Motor neuron (in vitro differentiated cells): ENCODE measurements at regions not wholly inside any gene's neighbourhood (a gene's known extent, or its start where the extent isn't known, plus 50 kb on each side); places are given as distances from the start of the nearest gene placed in this dataset.
"Not testable (repeated sequence)": the region's sequence is repeated elsewhere in the genome, so short reads cannot be mapped to it uniquely, and the experiment has no call there.

Source experiments
- ATAC-seq, 8 experiments: fragments of 200-7000 bp; cut with Tn5 transposase; replicated peaks in 6 of 8; 2 replicates each; pipeline ENCODE4 v1.8.0; 2021; ENCODE audit warnings: mild to moderate bottlenecking in 8 of 8, moderate library complexity in 8 of 8
- H3K27ac ChIP-seq, 2 donors: fragments of 250-450 bp; sonication (Bioruptor Pico); 2 replicates each; pipeline ENCODE4 v1.9.0; 2021; ENCODE audit warnings: antibody characterized with exemption in 2 of 2, mild to moderate bottlenecking in 2 of 2, moderate library complexity in 1 of 2
- H3K4me1 ChIP-seq, 2 donors: fragments of 250-450 bp; sonication (Bioruptor Pico); replicated peaks in 1 of 2; 2 replicates each; pipeline ENCODE4 v1.6.1; 2021; ENCODE audit warnings: antibody characterized with exemption in 2 of 2, mild to moderate bottlenecking in 2 of 2, moderate library complexity in 1 of 2
- H3K4me3 ChIP-seq, 5 donors: fragments of 250-450 bp; sonication (Bioruptor Pico); 2 replicates each; pipeline ENCODE4 v1.9.0; 2021; ENCODE audit warnings: antibody characterized with exemption in 5 of 5, mild to moderate bottlenecking in 5 of 5, moderate library complexity in 4 of 5
- WGBS, 10 experiments: fragments of 450-650 bp; shearing (Covaris generic); methylation state at CpG; one replicate each; pipeline ENCODE4 v1.0.0; 2022; 5-methylcytosine and 5-hydroxymethylcytosine counted together
- in situ Hi-C, 9 experiments: fragments of 400-800 bp; cut with MboI; loops; one replicate each; pipeline ENCODE4 v1.15.0; 2021; ENCODE audit warnings: low sequenced_read_pairs in 9 of 9, low pct_unique_long_range_greater_than_20kb in 2 of 9; ENCODE audit not compliant: unreplicated experiment in 9 of 9

DNA sequence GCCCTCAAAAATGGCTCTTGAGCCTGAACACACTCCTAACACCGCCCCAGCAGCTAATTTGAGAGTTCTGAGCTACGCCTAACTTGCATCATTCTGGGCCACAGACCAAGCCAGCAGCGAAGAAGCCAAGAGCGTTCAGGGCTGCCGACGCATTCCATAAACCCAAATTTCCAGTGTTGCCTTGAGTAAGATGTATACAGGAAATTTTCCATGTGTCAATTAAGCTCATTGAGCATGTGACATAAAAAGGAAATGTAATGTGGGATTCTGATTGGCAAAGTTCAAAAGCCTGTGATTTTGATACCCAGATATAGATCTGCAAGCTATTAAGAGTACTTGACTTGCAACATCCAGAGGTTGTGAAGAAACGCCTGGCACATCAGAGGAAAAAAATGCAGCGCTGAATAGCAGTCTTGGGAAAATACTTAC lies 148.6 kb upstream of the NR2F2 start:
- ATAC-seq: peak in 2 of 8 experiments; percentile 97
- no peak overlapping the region for H3K27ac ChIP-seq
- in situ Hi-C loops: no loop called here
- H3K4me1 ChIP-seq: peaks cover 16% of the 10 kb centered on the region in 2 donors
- 6 to 100% (median 89%) methylated on average over 1 to 7 of the region's 8 CpGs; no CpG with 5 or more reads in 1 of the 10 experiments for WGBS, 10 experiments
- no peak overlapping the region for H3K4me3 ChIP-seq

DNA sequence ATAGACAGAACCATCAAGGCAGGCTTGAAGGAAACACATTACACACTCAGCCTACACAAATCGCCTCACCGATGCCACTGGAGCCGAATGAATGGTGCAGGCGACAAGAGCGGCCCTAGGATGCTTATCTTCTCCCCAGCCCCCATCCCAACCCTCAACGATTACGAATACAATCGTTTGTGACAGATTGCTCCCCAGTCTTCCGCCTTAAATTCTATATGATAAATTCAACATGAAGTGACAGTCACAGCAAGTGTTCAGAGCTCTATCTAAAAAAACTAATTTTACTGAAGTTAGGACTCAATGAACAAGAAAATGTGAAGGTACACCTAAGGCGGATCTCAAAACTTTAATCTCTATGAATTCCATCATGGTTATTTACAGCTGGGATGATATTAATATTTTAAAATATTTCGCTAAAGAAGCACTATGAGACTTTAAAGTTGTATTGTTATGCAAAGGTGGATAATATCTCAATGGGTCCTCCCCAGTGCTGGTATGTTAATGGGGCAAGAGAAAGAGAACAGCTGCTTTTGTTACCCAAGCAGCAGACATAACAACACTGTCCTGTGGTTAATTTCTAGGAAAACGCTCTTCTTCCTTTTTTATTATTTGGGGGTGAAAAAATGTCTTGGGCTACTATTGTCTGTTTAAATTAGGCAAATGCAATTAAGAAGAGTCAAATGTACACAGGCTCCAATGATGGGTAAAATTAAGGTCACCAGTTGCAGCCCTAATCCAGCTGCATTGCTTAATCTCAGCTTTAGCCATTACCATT lies 147.6 kb upstream of the NR2F2 start:
- 0 to 100% (median 81%) methylated on average over 1 to 7 of the region's 12 CpGs; no CpG with 5 or more reads in 1 of the 10 experiments for WGBS, 10 experiments

DNA sequence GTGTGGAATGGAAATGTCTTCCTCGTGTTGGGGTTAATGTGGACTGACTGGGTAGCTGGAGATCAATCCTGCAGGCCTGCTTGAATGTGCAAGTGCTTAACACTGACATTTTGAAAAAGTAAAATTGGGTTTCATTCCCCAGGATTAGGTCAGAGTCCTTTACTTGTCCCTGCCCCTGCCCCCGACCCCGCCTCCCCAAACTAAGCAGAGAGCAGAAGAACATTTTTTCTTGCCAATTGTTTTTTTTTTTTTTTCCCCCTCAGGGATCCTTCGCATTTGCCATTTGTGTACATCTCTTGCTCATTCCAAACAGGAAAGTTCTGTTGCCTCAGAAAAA lies 147.0 kb upstream of the NR2F2 start:
- H3K27ac ChIP-seq: no peak overlapping the region
- H3K4me3 ChIP-seq: no peak overlapping the region
- peaks cover 16 to 21% of the 10 kb centered on the region in 2 donors for H3K4me1 ChIP-seq
- in situ Hi-C loops: no loop called here
- 0 to 100% (median 67%) methylated on average over 1 to 2 of the region's 4 CpGs; no CpG with 5 or more reads in 3 of the 10 experiments for WGBS, 10 experiments
- ATAC-seq: no peak

More for the DNA sequence above, 147.6 kb upstream of the NR2F2 start:
- Histone ChIP-seq H3K4me1 (peaks cover 16% of the 10 kb centered on the region in 2 donors), H3K4me3 (no peak overlapping the region), H3K27ac (no peak overlapping the region)
- in situ Hi-C loops: no loop called here
- ATAC-seq: peak in 1 of 8 experiments; percentile 29

DNA sequence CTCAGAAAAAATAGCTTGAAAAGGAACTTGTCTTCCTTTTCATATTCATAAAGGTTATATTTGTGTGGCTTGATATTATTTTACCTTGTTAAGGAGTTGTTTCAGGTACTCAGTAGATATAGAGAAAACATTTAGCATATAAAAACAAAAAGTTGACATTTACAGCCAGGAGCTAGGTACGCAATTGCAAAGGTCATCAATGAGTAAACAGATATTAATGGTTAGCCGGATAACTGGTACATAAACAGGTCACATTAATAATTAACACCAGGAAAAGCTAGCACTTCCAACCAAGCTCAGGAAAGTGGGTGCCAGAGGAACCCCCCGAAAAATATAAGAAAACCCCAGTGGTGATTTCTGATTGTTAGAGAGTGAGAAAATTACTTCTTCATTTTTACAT lies 146.6 kb upstream of the NR2F2 start:
- 50 to 100% (median 87%) methylated on average over 1 to 3 of the region's 3 CpGs; no CpG with 5 or more reads in 1 of the 10 experiments for WGBS, 10 experiments
- no peak for ATAC-seq
- Histone ChIP-seq H3K4me1 (peaks cover 16 to 24% of the 10 kb centered on the region in 2 donors), H3K27ac (no peak overlapping the region), H3K4me3 (no peak overlapping the region)
- in situ Hi-C loops: no loop called here

DNA sequence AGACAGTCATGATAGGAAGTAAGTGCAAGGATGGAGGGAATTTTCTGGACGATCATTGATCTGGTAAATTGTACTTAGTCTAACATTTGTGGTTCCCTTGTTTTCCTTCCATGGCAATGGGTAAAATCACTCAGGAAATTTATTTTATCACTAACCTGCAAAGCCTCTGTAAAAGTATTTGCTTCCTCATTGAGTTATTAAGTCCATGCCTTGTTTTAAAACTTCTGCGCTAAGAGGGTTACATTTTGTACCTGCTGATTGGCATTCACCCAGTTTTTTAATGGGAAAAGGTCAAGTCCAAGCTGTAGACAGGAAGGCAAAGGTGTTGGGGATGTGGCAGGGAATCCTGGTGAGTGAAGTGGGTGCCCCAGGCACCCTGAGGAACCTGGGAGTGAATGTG lies 146.2 kb upstream of the NR2F2 start:
- in situ Hi-C loops: no loop called here
- Histone ChIP-seq H3K4me1 (peaks cover 16 to 24% of the 10 kb centered on the region in 2 donors), H3K27ac (no peak overlapping the region), H3K4me3 (no peak overlapping the region)
- no peak for ATAC-seq
- WGBS, 10 experiments: 88 to 100% (median 100%) methylated on average over 1 to 2 of the region's 2 CpGs; no CpG with 5 or more reads in 3 of the 10 experiments

DNA sequence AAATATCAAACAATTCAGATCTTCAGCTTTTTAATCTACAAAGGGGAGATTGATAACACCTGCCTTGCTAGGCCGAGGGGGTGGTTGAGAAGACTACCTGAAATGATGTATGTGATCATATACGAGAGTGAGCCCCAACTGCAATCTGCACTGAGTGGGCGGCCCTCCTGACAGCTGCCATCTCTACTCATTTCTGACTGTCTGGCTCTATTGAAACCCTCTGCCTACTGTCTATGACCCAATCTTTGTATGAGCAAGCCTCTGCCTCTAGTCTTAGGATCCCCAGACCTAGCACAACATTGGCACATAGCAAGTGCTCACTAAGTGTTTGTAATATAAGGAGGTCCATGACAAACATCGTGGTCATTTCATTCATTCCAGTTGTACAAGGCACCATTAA lies 144.4 kb upstream of the NR2F2 start:
- ATAC-seq: no peak
- H3K4me3 ChIP-seq: no peak overlapping the region
- H3K4me1 ChIP-seq: peaks cover 6 to 15% of the 10 kb centered on the region in 2 donors
- 78 to 100% (median 90%) methylated on average over 1 to 4 of the region's 4 CpGs for WGBS, 10 experiments
- H3K27ac ChIP-seq: no peak overlapping the region
- in situ Hi-C loops: no loop called here

DNA sequence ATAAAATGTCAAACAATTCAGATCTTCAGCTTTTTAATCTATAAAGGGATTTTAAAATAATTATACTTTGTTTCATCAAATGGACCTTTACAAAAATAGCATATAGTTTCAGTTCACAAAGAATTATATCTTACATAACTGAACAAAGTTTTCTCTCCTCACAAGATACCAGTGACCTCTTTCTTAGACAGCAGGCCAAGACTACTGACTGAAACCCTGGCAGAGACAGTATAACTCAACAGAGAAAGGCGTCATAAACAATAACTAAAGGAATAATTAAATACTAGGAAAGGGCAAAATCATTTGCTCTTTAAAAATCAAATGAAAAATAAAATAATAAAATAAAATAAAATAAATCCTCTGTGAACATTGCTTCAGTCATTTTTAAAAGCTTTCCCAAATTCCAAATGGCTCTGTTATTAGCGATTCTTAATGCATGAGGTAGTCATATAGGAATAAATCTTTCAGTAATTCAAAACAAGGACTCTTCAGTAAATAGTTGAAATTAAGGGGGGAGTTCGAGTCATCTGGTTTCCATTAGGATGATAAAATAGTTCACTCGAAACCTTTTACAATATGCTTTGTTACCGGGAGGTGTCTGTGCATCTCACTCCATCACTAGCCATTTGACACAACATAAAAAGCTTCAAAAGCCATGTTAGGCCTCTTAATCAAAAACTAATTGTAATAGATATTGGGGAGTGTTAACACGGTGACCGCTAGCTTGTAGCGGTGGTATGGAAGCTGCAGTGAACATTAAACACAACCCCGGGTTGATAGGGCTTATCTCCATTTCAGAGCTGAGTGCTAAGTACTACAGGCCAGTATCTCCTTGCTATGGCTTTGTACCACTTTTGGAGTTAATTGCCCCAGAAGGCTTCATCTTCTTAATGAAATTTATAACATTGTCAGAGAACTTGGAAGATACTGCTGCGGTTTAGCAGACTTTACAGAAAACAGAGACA lies 142.9 kb upstream of the NR2F2 start:
- 30 to 73% (median 60%) methylated on average over 5 to 10 of the region's 10 CpGs for WGBS, 10 experiments
- peak in 5 of 8 experiments; percentile 41 to 93 (median 77) for ATAC-seq
- no peak overlapping the region for H3K4me3 ChIP-seq
- in situ Hi-C loops: no loop called here
- peaks cover 6 to 9% of the 10 kb centered on the region in 2 donors for H3K4me1 ChIP-seq
- no peak overlapping the region for H3K27ac ChIP-seq

DNA sequence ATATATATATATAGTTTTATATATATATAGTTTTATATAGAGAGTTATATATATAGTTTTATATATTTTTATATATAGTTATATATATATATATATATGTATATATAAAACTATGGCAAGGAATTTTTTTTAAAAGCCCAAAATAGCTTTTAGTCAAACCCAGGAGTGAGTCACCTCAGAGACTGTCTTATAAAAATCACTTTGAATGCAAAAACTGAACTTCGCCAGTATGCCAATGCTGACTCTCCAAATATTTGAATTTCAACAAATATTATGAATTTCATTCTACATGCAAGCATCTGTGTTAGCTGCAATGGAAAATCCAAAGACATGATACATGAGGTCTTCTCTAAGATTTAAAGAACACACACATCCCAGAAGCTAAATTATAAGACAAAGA lies 132.8 kb upstream of the NR2F2 start:
- 0 to 100% (median 33%) methylated on average over 1 of the region's 1 CpG; no CpG with 5 or more reads in 3 of the 10 experiments for WGBS, 10 experiments
- in situ Hi-C loops: no loop called here
- Histone ChIP-seq H3K4me3 (no peak overlapping the region), H3K4me1 (no peaks in the 10 kb centered on the region), H3K27ac (no peak overlapping the region)
- peak in 3 of 8 experiments; percentile 49 to 65 (median 54) for ATAC-seq

DNA sequence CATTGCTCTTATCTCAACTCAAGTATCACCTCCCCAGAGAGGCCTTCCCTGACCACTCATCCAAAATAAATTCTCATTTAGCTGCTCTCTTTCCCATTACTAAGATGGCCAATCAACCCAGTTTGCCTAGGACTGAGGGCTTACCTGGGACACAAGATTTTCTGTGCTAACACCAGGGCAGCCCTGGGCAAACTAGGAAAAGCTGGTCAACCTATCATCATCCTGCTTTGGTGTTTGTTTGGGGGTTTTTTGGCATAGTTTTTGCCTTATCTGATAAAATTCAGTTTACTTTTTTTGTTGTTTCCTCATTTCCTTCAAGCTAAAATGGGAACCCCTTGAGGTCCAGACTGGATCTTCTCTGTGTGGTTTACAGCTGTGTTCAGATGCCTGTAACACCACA lies 131.4 kb upstream of the NR2F2 start:
- in situ Hi-C loops: no loop called here
- H3K4me3 ChIP-seq: no peak overlapping the region
- ATAC-seq: no peak

DNA sequence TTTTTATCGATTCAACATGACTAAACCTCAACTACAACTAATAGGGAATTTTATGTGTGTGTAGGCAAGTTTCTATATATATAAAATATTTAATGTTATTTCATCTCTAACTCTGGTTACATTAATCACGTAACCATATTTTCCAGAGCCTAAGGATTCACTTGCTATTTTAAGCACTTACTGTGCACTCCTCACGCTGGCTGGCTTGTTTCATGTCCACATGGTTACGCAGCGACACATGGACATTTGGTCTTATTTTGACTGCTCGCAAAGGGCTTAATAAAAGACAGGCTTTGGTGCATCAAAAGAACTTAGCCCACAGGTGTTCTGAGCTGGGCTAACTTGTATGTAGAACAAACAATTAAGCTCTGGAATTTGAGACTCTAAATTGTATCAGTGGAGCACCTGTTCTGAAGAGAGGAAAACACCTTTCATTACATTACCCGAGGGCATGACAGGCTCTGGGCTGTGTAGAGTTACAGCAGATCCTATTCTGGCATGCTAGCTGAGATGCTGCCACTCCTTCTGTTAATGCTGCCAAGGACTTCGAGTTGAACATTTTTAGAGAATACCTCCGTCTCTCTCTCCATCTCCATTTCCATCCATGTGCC lies 130.0 kb upstream of the NR2F2 start:
- in situ Hi-C loops: no loop called here

More for the DNA sequence above, 131.4 kb upstream of the NR2F2 start:
- Histone ChIP-seq H3K4me1 (no peaks in the 10 kb centered on the region), H3K27ac (no peak overlapping the region)

DNA sequence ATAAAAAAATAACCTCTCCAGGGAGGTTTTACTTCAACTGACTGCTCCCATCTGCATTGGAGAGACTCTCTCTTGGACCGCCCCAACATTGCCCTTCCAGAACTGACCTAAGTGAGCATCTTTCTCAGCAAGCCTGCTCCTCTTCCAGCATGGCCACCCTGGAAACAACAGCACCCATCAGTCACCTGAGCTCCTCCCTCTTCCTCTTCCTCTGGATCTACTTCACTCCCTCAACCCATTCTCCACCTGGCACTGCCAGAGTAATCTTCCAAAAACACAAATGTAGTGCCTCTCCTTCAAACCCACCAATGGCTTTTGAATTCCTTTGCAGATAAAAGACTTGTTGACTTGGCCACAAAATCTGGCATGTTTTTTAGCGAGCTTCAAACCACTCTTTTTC lies 128.8 kb upstream of the NR2F2 start:
- Histone ChIP-seq H3K4me1 (no peaks in the 10 kb centered on the region), H3K27ac (no peak overlapping the region), H3K4me3 (no peak overlapping the region)
- WGBS, 10 experiments: 65 to 100% (median 81%) methylated on average over 1 to 2 of the region's 2 CpGs; no CpG with 5 or more reads in 1 of the 10 experiments
- in situ Hi-C loops: no loop called here
- no peak for ATAC-seq

More for the DNA sequence above, 130.0 kb upstream of the NR2F2 start:
- ATAC-seq: no peak
- H3K4me1 ChIP-seq: no peaks in the 10 kb centered on the region
- no peak overlapping the region for H3K4me3 ChIP-seq
- 29 to 100% (median 92%) methylated on average over 1 to 8 of the region's 9 CpGs for WGBS, 10 experiments
- no peak overlapping the region for H3K27ac ChIP-seq

DNA sequence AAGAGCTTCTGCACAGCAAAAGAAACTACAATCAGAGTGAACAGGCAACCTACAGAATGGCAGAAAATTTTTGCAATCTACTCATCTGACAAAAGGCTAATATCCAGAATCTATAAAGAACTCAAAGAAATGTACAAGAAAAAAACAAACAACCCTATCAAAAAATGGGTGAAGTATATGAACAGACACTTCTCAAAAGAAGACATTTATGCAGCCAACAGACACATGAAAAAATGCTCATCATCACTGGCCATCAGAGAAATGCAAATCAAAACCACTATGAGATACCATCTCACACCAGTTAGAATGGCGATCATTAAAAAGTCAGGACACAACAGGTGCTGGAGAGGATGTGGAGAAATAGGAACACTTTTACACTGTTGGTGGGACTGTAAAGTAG lies 124.9 kb upstream of the NR2F2 start:
- H3K4me1 ChIP-seq, ATAC-seq, H3K4me3 ChIP-seq, in situ Hi-C loops, H3K27ac ChIP-seq: not testable (repeated sequence)
- 86% methylated on average over 1 of the region's 1 CpG; no CpG with 5 or more reads in 9 of the 10 experiments for WGBS, 10 experiments
